ENCODE measurements at regions not wholly inside any gene's neighbourhood (a gene's known extent, or its start where the extent isn't known, plus 50 kb on each side); places are given as distances from the start of the nearest gene placed in this dataset.

DNA sequence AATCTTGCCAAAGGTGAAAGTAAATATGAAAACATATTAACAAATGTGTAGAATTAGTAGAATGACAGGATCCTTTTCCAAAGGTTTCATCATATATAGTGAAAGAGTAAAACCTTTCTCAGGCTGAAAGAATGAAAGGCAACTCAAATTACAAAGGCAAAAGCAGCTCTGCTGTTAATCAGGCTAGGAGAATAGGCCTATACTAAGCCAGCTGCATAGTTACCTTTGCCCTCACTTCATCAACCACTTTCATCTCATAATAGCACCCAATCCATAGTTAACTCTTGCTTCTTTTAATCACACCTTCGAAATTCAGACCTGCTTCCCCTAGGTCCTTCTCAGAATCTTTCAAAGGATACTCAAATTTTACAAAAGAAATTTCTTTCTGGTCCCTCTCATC, 1167.6 kb upstream of the ATXN8OS start:
- ChIA-PET POLR2A (ENCODE audit: low non-redundant PET) (no interaction called here), CTCF (no interaction called here)
- intact Hi-C loops (cut with micrococcal nuclease; ENCODE audit: unreplicated experiment): no loop called here

DNA sequence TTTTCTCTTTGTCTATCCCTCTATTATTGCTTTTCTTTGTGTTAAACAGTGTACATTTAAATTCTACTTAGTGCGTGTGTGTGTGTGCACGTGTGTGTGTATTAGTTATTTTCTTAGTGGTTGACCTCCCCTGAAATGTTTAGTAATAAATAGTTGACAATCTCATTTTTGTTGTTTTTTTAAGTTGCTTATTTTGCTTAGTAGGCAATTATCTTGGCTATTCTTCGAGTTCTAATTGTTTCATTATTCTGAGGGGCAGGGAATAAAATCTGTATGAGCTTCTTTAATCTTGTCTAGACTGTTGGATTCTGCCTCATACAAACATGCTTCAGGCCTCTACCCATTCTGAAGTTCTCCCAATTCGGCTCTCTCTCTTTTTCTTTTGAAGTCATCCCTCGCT, 1169.0 kb upstream of the ATXN8OS start:
- Histone ChIP-seq H3K4me1 (ENCODE audit: insufficient read depth, low read length, poor library complexity, severe bottlenecking) (no peaks in the 10 kb centered on the region), H3K27me3 (replicated peaks; ENCODE audit: insufficient read depth, low read depth, low read length, poor library complexity) (no peaks in the 10 kb centered on the region), H3K9me3 (ENCODE audit: low read depth, low read length, poor library complexity, severe bottlenecking) (no peaks in the 10 kb centered on the region), H3K4me3 (ENCODE audit: low read depth, low read length, poor library complexity, severe bottlenecking) (no peak overlapping the region), H3K27ac (ENCODE audit: low read depth, low read length, poor library complexity, severe bottlenecking) (no peak overlapping the region), H3K36me3 (ENCODE audit: insufficient read depth, low read length, poor library complexity, severe bottlenecking) (no peaks in the 10 kb centered on the region)
- intact Hi-C loops (cut with micrococcal nuclease; ENCODE audit: unreplicated experiment): no loop called here
- TF ChIP-seq EZH2 (IDR thresholded peaks at IDR 0.05; ENCODE audit: borderline replicate concordance, low read depth, low read length, poor library complexity, severe bottlenecking): no peak
- TF ChIP-seq, protein P1, sequence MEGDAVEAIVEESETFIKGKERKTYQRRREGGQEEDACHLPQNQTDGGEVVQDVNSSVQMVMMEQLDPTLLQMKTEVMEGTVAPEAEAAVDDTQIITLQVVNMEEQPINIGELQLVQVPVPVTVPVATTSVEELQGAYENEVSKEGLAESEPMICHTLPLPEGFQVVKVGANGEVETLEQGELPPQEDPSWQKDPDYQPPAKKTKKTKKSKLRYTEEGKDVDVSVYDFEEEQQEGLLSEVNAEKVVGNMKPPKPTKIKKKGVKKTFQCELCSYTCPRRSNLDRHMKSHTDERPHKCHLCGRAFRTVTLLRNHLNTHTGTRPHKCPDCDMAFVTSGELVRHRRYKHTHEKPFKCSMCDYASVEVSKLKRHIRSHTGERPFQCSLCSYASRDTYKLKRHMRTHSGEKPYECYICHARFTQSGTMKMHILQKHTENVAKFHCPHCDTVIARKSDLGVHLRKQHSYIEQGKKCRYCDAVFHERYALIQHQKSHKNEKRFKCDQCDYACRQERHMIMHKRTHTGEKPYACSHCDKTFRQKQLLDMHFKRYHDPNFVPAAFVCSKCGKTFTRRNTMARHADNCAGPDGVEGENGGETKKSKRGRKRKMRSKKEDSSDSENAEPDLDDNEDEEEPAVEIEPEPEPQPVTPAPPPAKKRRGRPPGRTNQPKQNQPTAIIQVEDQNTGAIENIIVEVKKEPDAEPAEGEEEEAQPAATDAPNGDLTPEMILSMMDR (conservative IDR thresholded peaks at IDR 0.05; ENCODE audit: low read depth, low read length): no peak
- CTCF ChIA-PET: no interaction called here
- POLR2A ChIA-PET (ENCODE audit: low non-redundant PET): no interaction called here
- no TSS peak for BruUV-seq (replicated peaks)
- DNase-seq (ENCODE audit: low spot score): no peak

More for the DNA sequence above, 1167.6 kb upstream of the ATXN8OS start:
- Histone ChIP-seq H3K4me3 (ENCODE audit: low read depth, low read length, poor library complexity, severe bottlenecking) (no peak overlapping the region), H3K27ac (ENCODE audit: low read depth, low read length, poor library complexity, severe bottlenecking) (no peak overlapping the region), H3K4me1 (ENCODE audit: insufficient read depth, low read length, poor library complexity, severe bottlenecking) (no peaks in the 10 kb centered on the region), H3K27me3 (replicated peaks; ENCODE audit: insufficient read depth, low read depth, low read length, poor library complexity) (no peaks in the 10 kb centered on the region), H3K36me3 (ENCODE audit: insufficient read depth, low read length, poor library complexity, severe bottlenecking) (no peaks in the 10 kb centered on the region), H3K9me3 (ENCODE audit: low read depth, low read length, poor library complexity, severe bottlenecking) (no peaks in the 10 kb centered on the region)
- DNase-seq (ENCODE audit: low spot score): no peak
- no TSS peak for BruUV-seq (replicated peaks)
- TF ChIP-seq, protein P1 (conservative IDR thresholded peaks at IDR 0.05; ENCODE audit: low read depth, low read length): no peak
- TF ChIP-seq EZH2 (IDR thresholded peaks at IDR 0.05; ENCODE audit: borderline replicate concordance, low read depth, low read length, poor library complexity, severe bottlenecking): no peak

DNA sequence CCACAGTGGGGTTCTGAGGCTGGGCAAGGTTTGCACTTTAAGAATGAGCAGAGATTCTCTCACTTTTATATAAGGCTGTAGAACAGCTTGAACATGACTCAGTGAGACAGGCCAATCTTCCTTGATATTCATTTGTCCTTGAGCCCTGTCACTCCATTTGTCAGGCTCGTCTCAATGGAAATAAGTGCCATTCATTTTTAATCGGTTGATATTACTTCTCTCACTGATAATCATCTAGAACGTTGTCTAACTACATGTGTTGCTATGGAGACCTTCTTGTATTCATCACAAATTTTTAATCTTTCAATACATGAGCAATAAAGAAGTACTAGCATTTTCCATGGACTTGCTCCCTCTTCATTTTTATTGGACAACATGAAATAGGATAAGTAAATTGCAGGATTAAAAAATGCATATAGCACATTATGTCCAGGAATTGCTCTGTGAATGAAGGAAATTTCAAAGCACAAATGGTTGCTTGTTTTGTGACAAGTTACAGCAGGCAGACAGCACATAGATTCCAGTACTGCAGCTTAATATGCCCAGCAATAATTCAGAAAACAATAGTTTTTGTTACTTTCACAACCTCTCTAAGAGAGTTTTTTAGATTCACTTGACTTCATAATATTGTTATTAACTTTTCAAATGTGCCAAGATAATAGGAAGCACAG, 1178.4 kb upstream of the ATXN8OS start:
- Histone ChIP-seq H3K27ac (ENCODE audit: low read depth, low read length, poor library complexity, severe bottlenecking) (no peak overlapping the region), H3K4me1 (ENCODE audit: insufficient read depth, low read length, poor library complexity, severe bottlenecking) (no peaks in the 10 kb centered on the region), H3K4me3 (ENCODE audit: low read depth, low read length, poor library complexity, severe bottlenecking) (no peak overlapping the region), H3K27me3 (replicated peaks; ENCODE audit: insufficient read depth, low read depth, low read length, poor library complexity) (no peaks in the 10 kb centered on the region), H3K9me3 (ENCODE audit: low read depth, low read length, poor library complexity, severe bottlenecking) (no peaks in the 10 kb centered on the region), H3K36me3 (ENCODE audit: insufficient read depth, low read length, poor library complexity, severe bottlenecking) (no peaks in the 10 kb centered on the region)
- ChIA-PET POLR2A (ENCODE audit: low non-redundant PET) (no interaction called here), CTCF (no interaction called here)
- no TSS peak for BruUV-seq (replicated peaks)
- intact Hi-C loops (cut with micrococcal nuclease; ENCODE audit: unreplicated experiment): loop anchor here (5.0 kb wide), 1 partner anchor 627 kb away; no protein-coding TSS in a partner anchor
- TF ChIP-seq, protein P1 (conservative IDR thresholded peaks at IDR 0.05; ENCODE audit: low read depth, low read length): no peak
- no peak for TF ChIP-seq EZH2 (IDR thresholded peaks at IDR 0.05; ENCODE audit: borderline replicate concordance, low read depth, low read length, poor library complexity, severe bottlenecking)
- no peak for DNase-seq (ENCODE audit: low spot score)

Data from A673 (cell line).